ENCODE measurements at regions not wholly inside any gene's neighbourhood (a gene's known extent, or its start where the extent isn't known, plus 50 kb on each side); places are given as distances from the start of the nearest gene placed in this dataset.
"Not testable (repeated sequence)": the region's sequence is repeated elsewhere in the genome, so short reads cannot be mapped to it uniquely, and the experiment has no call there.

- no peak for DNase-seq
- no peak for ATAC-seq
- intact Hi-C loops (cut with micrococcal nuclease) = no loop called here
Observed at GRCh38 chr4:11701966-11702725, 273.5 kb upstream of the HS3ST1 start.

DNA sequence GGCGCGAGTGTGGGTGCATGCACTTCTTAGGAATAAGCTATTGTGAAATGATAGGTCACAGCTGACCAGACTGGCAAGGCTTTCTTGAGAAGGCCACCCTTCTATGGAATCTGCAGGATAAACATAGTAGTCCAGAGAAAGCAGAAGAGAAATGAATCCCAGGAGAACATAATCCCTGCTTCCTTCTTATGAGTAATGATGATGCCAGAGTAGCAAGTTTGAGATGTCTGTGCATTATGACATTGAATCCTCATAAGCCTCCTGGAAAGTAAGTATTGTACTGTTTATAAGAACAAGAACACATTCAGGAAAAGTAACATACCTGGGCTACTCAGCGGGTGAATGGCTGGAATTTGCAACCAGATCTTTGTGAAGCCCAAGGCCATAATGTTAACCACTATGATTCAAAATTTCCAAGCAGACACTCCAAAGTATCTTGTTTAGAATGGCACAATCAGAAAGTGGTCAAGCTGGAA, 272.1 kb upstream of the HS3ST1 start:
- no peak for DNase-seq
- intact Hi-C loops (cut with micrococcal nuclease) = no loop called here
- no peak for ATAC-seq

DNA sequence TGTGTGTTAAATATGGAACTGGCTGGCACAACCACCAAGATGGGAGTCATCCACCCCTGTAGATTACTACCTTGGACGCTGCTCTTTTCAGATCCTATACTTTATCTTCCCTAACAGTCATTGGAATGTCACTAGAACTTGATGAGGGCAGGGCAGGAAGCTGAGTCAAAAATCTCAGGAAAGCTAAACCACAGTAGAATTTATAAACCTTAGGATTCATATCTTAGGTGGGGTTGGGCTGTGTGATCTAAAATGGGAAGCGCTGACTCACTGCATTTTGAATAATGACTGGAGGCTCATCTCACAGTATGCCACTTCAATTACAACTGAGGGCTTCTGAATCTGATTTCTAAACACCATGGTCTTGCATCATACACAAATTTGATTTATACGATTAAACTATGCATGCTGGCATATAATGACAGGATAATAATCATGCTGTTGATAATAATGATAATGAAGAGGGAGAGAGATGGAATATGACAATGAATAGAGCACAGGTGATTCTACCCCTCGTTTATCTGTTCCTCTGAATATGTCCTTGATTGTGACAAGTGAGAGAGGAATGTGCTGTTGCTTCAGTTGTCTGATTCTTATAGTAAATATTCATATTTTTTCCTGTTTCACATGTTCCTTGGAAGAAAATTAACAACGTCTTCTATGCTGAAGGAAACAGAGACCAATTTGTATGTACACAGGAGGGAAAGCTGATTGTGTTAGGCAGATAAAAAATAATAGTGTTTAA, 270.3 kb upstream of the HS3ST1 start:
- ATAC-seq = peak; percentile 32
- no peak for DNase-seq
- intact Hi-C loops (cut with micrococcal nuclease) = no loop called here

DNA sequence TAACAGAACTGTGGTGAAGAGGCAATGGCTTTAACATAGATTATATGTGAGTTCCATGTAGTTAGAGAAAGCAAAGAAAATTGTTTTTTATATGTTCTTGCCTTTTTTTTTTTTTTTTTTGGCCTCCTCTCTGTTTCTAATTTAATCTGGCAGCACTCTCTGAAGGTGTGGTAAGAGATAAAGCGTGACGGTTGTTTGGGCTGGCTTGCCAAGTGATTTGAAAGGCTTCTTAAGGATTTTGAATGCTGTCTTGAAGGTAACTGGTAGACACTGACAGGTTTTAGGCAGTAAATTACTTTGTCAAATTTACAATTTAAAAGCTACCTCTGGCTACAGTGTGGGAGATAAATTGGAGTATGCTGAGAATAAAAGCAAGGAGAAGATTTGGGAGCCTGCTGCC, 269.3 kb upstream of the HS3ST1 start:
- ATAC-seq (no peak), DNase-seq (no peak)
- intact Hi-C loops (cut with micrococcal nuclease) = no loop called here

- intact Hi-C loops (cut with micrococcal nuclease) = no loop called here
- DNase-seq (no peak), ATAC-seq (no peak)
Observed at GRCh38 chr4:11693693-11694092, 265.0 kb upstream of the HS3ST1 start.

DNA sequence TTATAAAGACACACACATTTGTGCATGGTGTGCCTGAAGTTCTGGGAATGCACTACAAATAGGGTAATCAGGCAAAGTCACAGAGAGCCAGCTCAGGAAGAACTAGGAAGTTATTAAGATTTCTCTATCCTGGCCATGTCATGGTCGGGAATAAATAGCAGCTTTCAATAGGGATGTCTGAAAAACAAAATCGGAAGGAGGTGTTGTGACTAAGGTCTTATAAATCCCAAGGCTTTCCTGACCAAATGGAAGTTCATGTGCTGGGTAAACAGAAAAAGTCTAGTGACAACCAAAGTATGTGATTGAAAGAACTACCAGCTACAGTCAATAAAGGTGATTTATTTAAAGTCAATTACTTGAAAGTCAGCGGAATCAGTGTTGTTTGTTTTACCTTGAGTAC, 262.5 kb upstream of the HS3ST1 start:
- DNase-seq (no peak), ATAC-seq (no peak)
- intact Hi-C loops (cut with micrococcal nuclease) = no loop called here

- DNase-seq = no peak
- intact Hi-C loops (cut with micrococcal nuclease) = no loop called here
- no peak for ATAC-seq
Observed at GRCh38 chr4:11687727-11688126, 259.0 kb upstream of the HS3ST1 start.

- no peak for DNase-seq
- intact Hi-C loops (cut with micrococcal nuclease) = no loop called here
- ATAC-seq = no peak
Observed at GRCh38 chr4:11685481-11685880, 256.8 kb upstream of the HS3ST1 start.

GRCh38 chr4:11675051-11675800, 246.5 kb upstream of the HS3ST1 start:
- intact Hi-C loops (cut with micrococcal nuclease) = no loop called here
- DNase-seq (no peak), ATAC-seq (no peak)

DNA sequence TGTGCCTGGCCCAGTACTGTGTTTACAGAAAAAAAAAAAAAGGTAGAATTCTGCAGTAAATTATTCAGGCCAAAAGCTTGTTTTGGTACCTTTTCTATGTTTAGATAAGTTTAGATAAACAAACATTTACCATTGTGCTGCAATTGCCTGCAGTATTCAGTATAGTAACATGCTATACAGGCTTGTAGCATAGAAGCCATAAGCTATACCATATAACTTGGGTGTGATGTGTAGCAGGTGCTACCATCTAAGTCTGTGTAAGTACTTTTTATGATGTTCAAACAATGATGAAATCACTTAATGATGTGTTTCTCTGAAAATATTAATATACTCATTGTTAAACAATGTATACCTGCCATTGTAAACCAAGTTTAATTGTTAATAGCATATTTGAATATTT, 241.6 kb upstream of the HS3ST1 start:
- DNase-seq (no peak), ATAC-seq (no peak)
- intact Hi-C loops (cut with micrococcal nuclease) = no loop called here

GRCh38 chr4:11669156-11669555, 240.5 kb upstream of the HS3ST1 start:
- no peak for DNase-seq
- intact Hi-C loops (cut with micrococcal nuclease) = no loop called here

GRCh38 chr4:11663114-11663513, 234.4 kb upstream of the HS3ST1 start:
- intact Hi-C loops (cut with micrococcal nuclease) = no loop called here
- ATAC-seq = no peak
- DNase-seq = no peak

More at GRCh38 chr4:11669156-11669555, 240.5 kb upstream of the HS3ST1 start:
- ATAC-seq = no peak

- no peak for ATAC-seq
Observed at GRCh38 chr4:11650801-11651596, 222.3 kb upstream of the HS3ST1 start.

DNA sequence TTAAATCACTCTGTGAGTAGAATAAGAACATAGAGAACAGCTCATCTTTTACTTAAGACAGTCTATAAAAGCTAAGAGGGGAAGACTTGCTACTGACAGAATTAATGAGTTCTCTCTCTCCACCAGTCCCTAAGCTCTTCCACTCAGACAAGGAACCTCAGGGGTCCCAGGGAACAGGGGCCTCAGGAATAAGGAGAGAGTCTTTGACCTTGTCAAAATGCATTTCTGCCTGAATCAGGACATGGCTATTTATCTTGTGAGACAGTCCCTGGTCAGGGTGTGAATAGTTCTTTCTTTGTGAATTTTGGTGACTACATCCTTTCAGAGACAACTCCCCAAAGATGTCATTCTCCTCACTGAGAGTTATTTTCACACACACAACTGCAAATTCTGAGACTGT, 218.7 kb upstream of the HS3ST1 start:
- ATAC-seq (no peak), DNase-seq (no peak)
- intact Hi-C loops (cut with micrococcal nuclease) = no loop called here

More at GRCh38 chr4:11650801-11651596, 222.3 kb upstream of the HS3ST1 start:
- DNase-seq = no peak
- intact Hi-C loops (cut with micrococcal nuclease) = no loop called here

DNA sequence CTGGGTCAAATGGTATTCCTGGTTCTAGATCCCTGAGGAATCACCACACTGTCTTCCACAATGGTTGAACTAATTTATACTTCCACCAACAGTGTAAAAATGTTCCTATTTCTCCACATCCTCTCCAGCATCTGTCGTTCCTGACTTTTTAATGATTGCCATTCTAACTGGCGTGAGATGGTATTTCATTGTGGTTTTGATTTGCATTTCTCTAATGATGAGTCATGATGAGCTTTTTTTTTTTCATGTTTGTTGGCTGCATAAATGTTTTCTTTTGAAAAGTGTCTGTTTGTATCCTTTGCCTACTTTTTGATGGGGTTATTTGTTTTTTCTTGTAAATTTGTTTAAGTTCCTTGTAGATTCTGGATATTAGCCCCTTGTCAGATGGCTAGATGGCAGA, 214.4 kb upstream of the HS3ST1 start:
- DNase-seq; intact Hi-C loops (cut with micrococcal nuclease); ATAC-seq: not testable (repeated sequence)

DNA sequence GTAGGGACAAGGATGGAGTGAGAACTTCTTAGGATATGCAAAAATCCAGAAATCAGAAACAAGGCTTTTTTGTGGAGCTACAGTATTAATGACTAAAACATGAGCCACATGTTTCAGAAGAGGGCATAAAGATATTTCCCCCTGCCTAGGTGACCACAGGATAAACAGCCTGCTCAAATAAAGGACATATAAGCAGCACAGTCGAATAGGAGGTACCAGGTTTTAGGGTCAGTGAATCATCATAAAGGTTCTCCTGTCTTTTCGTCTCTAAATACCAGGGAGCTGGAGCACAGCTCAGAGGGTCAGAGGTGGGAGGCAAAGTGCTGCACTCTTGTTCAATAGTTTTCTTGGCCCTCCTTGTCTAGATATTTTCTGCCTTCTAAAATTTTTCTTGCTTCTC, 211.9 kb upstream of the HS3ST1 start:
- ATAC-seq = no peak
- intact Hi-C loops (cut with micrococcal nuclease) = no loop called here
- DNase-seq = no peak

GRCh38 chr4:11636551-11636950, 207.9 kb upstream of the HS3ST1 start:
- intact Hi-C loops (cut with micrococcal nuclease) = no loop called here
- DNase-seq (no peak), ATAC-seq (no peak)

DNA sequence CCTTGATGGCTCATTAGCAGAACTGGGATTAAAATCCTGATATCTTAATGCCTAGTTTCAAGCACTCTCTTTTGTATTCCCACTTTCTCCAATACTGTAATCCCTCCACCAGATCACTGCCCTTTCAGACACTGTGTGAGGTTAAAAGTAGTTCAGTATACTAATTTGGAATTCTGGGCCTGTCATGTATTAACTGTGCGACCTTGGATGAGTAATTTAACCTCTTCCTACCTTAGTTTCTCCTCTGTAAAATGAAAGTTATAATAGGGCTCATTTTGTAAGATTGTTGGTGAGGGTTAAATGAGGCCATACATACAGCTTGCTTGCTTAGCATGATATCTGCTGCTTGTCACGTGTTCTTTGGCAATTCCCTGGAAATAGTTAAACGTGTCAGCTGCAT, 207.3 kb upstream of the HS3ST1 start:
- DNase-seq (no peak), ATAC-seq (no peak)
- intact Hi-C loops (cut with micrococcal nuclease) = no loop called here

- no peak for ATAC-seq
- intact Hi-C loops (cut with micrococcal nuclease) = no loop called here
- no peak for DNase-seq
Observed at GRCh38 chr4:11635342-11635741, 206.6 kb upstream of the HS3ST1 start.
